ENCODE measurements at regions not wholly inside any gene's neighbourhood (a gene's known extent, or its start where the extent isn't known, plus 50 kb on each side); places are given as distances from the start of the nearest gene placed in this dataset.

GRCh38 chr6:21382821-21383449 lies 210.6 kb upstream of the SOX4 start:
- no peak for TF ChIP-seq POLR2A (IDR thresholded peaks at IDR 0.05)
- no peak for TF ChIP-seq CTCF (IDR thresholded peaks at IDR 0.05)
